Ascending aorta (tissue), 2 donors: ENCODE measurements at regions not wholly inside any gene's neighbourhood (a gene's known extent, or its start where the extent isn't known, plus 50 kb on each side); places are given as distances from the start of the nearest gene placed in this dataset.
"Not testable (repeated sequence)": the region's sequence is repeated elsewhere in the genome, so short reads cannot be mapped to it uniquely, and the experiment has no call there.

Experiments
- DNase-seq, 2 donors: peaks; one replicate each; pipeline ENCODE4 v3.0.0-alpha.2; 2019; ENCODE audit warnings: low spot score in 2 of 2
- H3K27ac ChIP-seq, 2 donors: fragments of 200-600 bp; sonication (generic); one replicate each; pipeline ENCODE4 v1.5.1; 2016 to 2017; ENCODE audit warnings: mild to moderate bottlenecking in 1 of 2
- H3K27me3 ChIP-seq: fragments of 200-600 bp; sonication (generic); one replicate; pipeline ENCODE4 v1.5.1; 2017
- H3K36me3 ChIP-seq, 2 donors: fragments of 200-600 bp; sonication (generic); one replicate each; pipeline ENCODE4 v1.5.1; 2016
- H3K4me1 ChIP-seq, 2 donors: fragments of 200-600 bp; sonication (generic); one replicate each; pipeline ENCODE4 v1.5.1; 2016 to 2017; ENCODE audit warnings: mild to moderate bottlenecking in 1 of 2
- H3K4me3 ChIP-seq, 2 donors: fragments of 200-600 bp; sonication (generic); one replicate each; pipeline ENCODE4 v1.5.1; 2016 to 2017; ENCODE audit warnings: mild to moderate bottlenecking in 1 of 2
- H3K9me3 ChIP-seq, 2 donors: fragments of 200-600 bp; sonication (generic); one replicate each; pipeline ENCODE4 v1.5.1; 2016
- intact Hi-C: fragments of 100-400 bp; cut with DNase I; formaldehyde crosslinking; loops from one replicate; pipeline ENCODE4 v1.15.1; 2023
- TF ChIP-seq, protein P1 (sequence below), 3 experiments: fragments of 200-600 bp in 2 of 3; fragments of 450-650 bp in 1 of 3; sonication (generic) in 2 of 3; IDR thresholded peaks; one replicate each; pipeline ENCODE4 v1.5.1; 2016 to 2019; ENCODE audit warnings: antibody characterized with exemption in 3 of 3, mild to moderate bottlenecking in 1 of 3, moderate library complexity in 1 of 3

DNA sequence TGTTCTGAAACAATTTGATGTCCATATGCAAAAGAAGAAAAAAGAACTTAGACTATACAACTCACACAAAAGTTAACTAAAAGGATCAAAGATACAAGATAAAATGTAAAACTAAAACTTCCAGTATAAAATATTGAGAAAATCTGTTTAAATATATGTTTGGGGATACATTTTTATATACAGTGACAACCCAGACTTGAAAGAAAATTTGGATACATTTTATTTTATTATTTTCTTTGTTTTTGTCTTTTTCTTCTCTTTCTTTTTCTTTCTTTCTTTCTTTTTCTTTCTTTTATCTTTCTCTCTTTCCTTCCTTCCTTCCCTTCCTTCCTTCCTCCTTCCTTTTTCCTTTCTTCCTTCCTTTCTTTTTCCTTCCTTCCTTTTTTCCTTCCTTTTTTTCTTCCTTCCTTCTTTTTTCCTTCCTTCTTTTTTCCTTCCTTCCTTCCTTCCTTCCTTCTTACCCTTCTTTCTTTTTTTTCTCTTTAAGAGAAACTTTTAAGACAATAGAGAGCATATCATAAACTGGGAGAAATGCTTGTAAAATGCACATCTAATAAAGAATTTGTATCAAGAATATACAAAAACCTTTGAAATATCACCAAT, 954.5 kb upstream of the LRFN5 start:
- Histone ChIP-seq H3K27ac (no peak overlapping the region), H3K4me3 (no peak overlapping the region), H3K27me3 (no peaks in the 10 kb centered on the region), H3K9me3 (no peaks in the 10 kb centered on the region), H3K4me1 (no peaks in the 10 kb centered on the region), H3K36me3 (no peaks in the 10 kb centered on the region)
- intact Hi-C loops = no loop called here
- no peak for DNase-seq
- TF ChIP-seq, protein P1, sequence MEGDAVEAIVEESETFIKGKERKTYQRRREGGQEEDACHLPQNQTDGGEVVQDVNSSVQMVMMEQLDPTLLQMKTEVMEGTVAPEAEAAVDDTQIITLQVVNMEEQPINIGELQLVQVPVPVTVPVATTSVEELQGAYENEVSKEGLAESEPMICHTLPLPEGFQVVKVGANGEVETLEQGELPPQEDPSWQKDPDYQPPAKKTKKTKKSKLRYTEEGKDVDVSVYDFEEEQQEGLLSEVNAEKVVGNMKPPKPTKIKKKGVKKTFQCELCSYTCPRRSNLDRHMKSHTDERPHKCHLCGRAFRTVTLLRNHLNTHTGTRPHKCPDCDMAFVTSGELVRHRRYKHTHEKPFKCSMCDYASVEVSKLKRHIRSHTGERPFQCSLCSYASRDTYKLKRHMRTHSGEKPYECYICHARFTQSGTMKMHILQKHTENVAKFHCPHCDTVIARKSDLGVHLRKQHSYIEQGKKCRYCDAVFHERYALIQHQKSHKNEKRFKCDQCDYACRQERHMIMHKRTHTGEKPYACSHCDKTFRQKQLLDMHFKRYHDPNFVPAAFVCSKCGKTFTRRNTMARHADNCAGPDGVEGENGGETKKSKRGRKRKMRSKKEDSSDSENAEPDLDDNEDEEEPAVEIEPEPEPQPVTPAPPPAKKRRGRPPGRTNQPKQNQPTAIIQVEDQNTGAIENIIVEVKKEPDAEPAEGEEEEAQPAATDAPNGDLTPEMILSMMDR (IDR thresholded peaks at IDR 0.05) = no peak

DNA sequence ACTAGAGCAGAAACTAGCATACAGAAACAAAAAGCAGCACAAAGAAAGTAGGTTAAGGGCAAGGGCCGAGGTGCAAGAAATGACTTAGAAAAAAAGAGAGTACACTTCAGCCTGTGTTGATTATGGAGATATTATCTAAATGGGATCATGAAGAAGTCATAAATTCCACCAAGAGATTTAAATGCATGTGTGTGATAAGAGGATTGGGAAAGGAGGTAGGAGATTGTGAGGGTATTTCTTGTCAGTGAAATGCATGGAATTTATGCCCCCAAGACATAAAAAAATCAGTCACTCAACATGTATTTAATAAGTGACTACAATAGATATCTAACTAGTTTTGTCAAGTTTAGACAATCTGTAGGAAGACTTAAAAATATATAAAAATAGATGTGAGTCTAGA, 976.2 kb upstream of the LRFN5 start:
- Histone ChIP-seq H3K27ac (no peak overlapping the region), H3K4me3 (no peak overlapping the region), H3K9me3 (no peaks in the 10 kb centered on the region), H3K27me3 (no peaks in the 10 kb centered on the region), H3K4me1 (no peaks in the 10 kb centered on the region), H3K36me3 (no peaks in the 10 kb centered on the region)
- DNase-seq = no peak
- intact Hi-C loops = no loop called here
- TF ChIP-seq, protein P1 (IDR thresholded peaks at IDR 0.05) = no peak

DNA sequence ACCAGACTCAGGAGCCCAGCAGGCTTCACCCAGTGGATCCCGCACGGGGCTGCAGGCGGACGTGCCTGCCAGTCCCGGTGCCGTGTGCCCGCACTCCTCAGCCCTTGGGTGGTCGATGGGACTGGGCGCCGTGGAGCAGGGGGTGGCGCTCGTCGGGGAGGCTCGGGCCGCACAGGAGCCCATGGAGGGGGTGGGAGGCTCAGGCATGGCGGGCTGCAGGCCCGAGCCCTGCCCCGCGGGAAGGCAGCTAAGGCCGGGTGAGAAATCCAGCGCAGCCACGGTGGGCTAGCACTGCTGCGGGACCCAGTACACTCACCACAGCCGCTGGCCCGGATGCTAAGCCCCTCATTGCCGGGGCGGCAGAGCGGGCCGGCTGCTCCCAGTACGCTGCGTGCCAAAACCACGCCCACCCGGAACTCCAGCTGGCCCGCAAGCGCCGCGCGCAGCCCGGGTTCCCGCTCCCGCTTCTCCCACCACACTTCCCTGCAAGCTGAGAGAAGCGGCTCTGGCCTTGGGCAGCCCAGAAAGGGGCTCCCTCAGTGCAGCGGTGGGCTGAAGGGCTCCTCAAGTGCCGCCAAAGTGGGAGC, 977.0 kb upstream of the LRFN5 start:
- H3K27ac ChIP-seq, H3K36me3 ChIP-seq, H3K4me3 ChIP-seq, H3K4me1 ChIP-seq, H3K9me3 ChIP-seq, intact Hi-C loops, DNase-seq, H3K27me3 ChIP-seq: not testable (repeated sequence)

DNA sequence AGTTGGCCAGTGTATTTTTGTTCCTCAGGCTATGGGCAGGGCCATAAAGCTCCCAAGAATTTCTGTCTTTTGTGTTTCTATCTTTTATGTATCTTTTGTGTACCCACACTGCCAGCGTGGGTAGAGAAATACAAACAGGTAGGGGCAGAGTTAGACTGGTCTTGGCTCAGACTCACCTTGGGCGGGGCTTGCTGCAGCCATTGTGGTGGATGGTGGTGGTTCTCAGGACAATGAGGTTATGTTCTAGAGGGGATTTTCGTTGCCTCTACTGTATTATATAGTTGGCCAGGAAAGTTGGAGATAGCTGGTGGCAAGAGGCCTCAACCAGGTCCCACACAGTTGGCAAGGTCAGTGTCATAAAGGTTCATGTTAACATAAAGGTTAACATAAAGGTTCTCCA, 977.5 kb upstream of the LRFN5 start:
- H3K4me3 ChIP-seq = no peak overlapping the region
- no peaks in the 10 kb centered on the region for H3K36me3 ChIP-seq
- TF ChIP-seq, protein P1 (IDR thresholded peaks at IDR 0.05) = no peak
- intact Hi-C loops = no loop called here
- DNase-seq = no peak
- H3K4me1 ChIP-seq = no peaks in the 10 kb centered on the region
- no peak overlapping the region for H3K27ac ChIP-seq
- no peaks in the 10 kb centered on the region for H3K9me3 ChIP-seq
- H3K27me3 ChIP-seq = no peaks in the 10 kb centered on the region

DNA sequence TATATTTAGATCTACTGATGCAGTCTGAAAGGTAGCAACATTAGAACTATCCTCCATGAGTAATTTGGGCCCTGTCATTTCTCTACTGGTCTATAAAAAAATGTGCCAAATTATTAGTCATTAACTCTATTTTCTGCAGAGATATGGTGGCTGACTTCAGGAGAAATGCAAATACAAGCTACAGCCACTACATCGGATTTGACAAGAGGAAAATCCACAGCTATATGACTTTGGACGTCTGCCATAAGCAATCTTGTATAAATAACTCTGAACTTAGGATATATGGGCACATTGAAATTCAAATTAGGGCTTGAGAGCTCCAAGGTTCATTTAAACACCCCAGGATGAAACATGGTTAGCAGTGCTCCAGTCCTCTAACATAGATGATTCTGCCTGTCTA, 983.0 kb upstream of the LRFN5 start:
- intact Hi-C loops = no loop called here
- TF ChIP-seq, protein P1 (IDR thresholded peaks at IDR 0.05) = no peak

DNA sequence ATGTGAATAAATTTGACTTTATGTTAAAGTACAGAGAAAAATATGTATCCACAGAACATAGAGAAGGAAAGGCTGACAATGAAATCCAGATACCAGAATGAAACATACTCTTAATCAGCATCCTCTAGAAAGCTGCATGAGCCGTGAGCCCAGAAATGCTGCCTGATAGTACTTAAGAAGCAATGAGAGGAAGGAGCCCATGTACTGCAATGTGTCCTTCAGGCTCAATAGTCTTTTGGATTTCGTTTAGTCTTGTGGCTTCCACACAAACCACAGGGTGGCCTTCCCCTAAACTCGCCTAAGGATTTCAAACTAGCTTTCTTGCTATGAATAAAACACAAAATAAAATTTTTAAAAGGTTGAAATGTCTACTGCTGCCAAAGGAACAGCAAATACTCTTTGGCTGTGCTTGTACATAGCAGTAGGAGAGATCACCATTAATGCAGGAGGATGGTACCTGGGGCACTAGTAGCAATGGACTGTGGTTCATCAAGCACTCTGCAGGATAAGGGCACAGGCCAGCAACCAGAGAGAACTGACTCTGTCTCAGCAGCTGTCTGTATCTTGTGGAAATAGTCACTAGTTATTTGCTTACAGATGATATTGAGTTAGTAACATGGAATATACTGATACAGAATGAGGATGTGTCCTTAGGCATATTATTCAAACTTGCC, 988.3 kb upstream of the LRFN5 start:
- DNase-seq = no peak
- Histone ChIP-seq H3K4me1 (no peaks in the 10 kb centered on the region), H3K27me3 (no peaks in the 10 kb centered on the region), H3K4me3 (no peak overlapping the region), H3K9me3 (no peaks in the 10 kb centered on the region), H3K36me3 (no peaks in the 10 kb centered on the region), H3K27ac (no peak overlapping the region)
- TF ChIP-seq, protein P1 (IDR thresholded peaks at IDR 0.05) = no peak
- intact Hi-C loops = no loop called here

More for the DNA sequence above, 983.0 kb upstream of the LRFN5 start:
- H3K9me3 ChIP-seq = no peaks in the 10 kb centered on the region
- H3K27me3 ChIP-seq = no peaks in the 10 kb centered on the region
- no peaks in the 10 kb centered on the region for H3K4me1 ChIP-seq
- no peak overlapping the region for H3K4me3 ChIP-seq
- H3K36me3 ChIP-seq = no peaks in the 10 kb centered on the region
- no peak for DNase-seq
- no peak overlapping the region for H3K27ac ChIP-seq
